ENCODE measurements at regions not wholly inside any gene's neighbourhood (a gene's known extent, or its start where the extent isn't known, plus 50 kb on each side); places are given as distances from the start of the nearest gene placed in this dataset.

DNA sequence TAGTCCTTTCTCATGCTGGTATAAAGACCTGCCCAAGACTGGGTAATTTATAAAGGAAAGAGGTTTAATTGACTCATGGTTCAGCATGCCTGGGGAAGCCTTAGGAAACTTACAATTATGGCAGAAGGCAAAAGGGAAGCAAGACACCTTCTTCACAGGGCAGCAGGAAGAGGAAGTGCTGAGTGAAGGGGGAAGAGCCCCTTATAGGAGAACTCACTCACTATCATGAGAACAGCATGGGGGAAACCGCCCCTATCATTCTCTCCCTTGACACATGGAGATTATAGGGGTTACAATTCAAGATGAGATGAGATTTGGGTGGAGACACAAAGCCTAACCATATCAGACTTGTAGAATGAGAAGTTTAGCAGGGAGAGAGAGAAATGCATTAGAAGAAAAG is 373.3 kb upstream of the DIAPH2 start:
- no peak for DNase-seq (ENCODE audit: low read depth)

DNA sequence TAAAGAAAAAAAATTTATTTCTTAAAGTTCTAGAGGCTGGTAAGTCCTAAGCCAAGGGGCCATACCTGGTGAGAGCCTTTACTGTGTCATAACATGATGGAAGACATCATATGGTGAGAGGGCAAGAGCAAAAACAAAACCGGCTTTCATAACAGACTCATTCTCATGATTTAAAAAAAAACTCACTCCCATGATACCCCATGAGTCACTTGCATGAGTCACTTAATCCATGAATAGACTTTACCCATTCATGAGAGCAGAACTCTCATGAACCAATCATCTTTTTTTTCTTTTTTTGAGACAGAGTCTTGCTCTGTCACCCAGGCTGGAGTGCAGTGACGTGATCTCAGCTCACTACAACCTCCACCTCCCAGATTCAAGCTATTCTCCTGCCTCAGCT is 369.7 kb upstream of the DIAPH2 start:
- DNase-seq (ENCODE audit: low read depth) = peak; percentile 92

DNA sequence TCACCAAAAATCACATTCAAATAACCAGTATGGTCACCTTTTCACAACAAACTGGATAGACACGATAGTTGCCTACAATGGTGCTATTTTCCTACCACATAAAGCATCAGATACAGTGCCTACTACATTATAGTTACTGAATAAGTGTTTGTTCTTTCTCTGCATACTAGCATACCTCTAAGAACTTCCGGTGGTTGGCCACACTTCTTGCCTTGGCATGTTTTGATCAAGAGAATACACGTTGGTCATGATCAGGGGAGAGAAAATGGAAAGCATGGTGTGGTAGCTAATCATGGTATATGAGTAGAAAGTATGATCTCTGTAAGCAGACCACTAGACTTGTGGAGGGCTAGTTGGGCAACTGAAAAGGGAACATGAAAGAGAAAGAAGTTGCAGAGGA is 322.8 kb upstream of the DIAPH2 start:
- DNase-seq (ENCODE audit: low read depth) = no peak

DNA sequence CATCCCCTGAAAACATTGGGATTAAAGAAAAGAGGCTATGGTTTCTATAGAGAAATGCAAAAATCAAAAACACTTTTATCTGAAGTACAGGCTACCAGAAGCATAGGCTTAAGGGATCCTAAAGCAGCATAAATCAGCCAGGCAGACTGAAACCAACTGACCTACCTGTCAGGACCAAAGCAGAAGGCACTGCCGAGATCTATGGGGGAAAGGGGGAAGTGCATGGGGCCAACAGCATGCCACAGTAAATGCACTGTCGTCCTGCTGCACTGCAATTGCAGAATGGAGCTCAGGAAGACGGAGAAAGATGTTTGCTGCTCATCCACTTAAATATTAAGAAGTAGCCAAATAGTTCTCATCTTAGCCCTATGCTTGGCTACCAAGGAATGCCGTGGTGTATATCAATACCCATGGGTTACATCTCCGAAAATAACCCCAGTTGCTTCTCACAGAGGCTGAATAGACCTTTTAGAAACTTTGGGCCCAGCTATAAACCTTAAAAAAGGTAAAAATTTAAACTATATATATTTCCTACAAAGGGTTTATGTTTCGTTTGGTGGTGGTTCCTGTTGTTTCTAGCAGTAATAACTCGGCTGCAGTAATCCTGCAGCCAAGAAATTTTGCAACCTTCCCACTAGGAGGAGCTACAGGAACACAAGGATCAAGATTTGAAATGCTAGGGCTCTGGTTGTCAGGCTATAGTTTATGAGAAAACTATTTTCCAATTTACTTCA is 312.2 kb upstream of the DIAPH2 start:
- peak; percentile 16 for DNase-seq (ENCODE audit: low read depth)

DNA sequence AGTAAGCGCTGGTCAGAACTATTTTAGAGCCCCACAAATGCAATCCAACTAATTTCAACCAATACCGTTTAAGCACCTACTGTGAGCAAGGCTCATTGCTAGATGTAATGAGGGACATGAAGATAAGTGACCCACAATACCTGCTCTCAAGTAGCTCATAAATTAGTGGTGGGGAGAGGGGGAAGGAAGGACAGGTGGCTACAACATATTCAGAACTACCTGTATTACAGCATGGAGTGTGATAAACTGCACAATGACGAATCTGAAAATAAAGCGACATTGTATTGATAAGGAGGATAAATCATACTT is 311.6 kb upstream of the DIAPH2 start:
- DNase-seq (ENCODE audit: low read depth) = no peak

DNA sequence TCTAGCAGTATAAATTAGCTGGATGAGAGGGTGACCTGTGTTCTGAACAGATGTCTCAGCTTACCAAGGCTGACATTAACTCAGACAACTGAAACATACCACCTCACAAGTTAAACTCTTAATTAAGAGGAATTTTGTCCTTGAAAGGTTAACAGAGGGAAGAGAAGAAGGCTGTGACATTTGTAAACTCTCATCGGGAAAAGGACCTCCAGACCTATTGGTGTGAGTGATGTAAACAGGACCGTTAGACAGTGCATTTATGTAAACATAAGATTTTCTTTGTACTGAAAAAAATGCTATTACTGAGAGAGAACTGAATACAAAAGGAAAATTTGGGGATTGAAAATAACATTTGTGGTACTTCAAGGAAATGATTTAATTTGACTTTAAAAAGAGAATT is 308.4 kb upstream of the DIAPH2 start:
- no peak for DNase-seq (ENCODE audit: low read depth)

DNA sequence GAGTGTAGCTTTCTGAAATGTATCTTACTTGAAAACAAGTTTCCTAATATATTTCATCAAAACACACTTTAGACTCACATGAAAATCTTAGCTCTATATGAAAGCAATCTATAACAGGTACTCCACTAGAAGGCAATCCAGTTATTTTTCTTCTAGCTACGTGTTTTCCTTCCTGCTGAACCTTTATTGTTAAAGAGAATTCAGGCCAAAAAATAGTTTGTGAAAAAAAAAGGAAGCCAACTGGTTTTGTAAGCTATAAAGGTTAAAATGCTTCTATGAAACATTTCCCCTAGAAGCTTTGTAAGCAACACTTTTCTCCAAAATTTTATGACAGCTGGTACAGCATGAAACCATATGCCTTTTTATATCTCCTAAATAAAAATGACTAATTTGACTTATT is 304.7 kb upstream of the DIAPH2 start:
- DNase-seq (ENCODE audit: low read depth) = no peak

DNA sequence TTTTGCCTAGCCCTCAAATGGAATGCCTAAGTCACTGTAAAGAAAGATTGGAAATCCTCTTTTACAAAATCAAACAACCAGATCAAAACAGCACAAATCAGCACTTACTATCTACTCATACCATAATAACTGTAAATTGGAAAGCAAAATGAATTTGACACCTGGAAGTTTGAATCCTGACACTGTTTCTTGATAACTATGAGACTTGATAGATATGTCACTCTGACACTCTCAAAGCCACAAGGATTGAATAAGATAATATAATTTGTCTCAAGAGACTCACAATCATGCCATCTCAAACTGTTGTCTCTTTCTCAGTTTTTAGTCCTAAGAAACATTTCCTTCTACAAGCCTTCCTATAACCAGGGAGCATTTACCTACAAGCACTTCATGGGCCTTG is 302.6 kb upstream of the DIAPH2 start:
- no peak for DNase-seq (ENCODE audit: low read depth)

DNA sequence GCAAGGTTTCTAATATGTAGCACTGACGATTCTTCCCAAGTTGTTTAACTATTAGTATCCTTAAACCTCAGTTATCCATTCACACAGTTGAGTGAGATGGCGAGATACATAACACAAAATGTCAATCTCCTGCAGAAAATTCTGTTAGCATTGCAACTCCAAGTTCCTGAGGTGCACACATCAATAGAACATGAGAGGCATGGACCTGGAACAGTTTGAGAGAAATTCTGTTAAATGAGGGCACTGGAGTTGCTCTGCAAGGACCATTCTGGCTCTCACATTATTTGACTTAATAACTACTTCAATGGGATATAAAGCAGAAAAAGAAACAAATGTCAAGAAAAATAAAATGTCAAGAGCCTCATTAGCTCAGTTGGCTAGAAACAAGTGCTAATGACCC is 301.2 kb upstream of the DIAPH2 start:
- DNase-seq (ENCODE audit: low read depth) = no peak

DNA sequence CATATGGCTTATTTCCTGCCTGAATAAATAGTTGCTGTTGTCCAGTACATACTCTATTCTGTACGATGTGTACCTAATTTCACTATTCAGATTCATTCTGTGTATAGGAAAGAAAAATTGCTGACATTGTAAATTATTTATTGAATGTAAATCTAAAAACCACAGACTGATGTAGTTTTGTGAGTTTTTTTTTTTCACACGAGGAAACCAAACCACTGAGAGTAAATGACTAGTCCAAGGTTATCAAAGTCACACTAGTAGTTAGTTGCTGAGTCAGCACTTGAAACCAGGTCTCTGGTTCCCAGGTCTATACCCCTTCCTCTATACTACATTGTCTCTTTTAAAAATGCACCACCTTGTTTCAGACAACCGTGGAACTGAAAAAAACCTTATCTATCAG is 298.3 kb upstream of the DIAPH2 start:
- no peak for DNase-seq (ENCODE audit: low read depth)

DNA sequence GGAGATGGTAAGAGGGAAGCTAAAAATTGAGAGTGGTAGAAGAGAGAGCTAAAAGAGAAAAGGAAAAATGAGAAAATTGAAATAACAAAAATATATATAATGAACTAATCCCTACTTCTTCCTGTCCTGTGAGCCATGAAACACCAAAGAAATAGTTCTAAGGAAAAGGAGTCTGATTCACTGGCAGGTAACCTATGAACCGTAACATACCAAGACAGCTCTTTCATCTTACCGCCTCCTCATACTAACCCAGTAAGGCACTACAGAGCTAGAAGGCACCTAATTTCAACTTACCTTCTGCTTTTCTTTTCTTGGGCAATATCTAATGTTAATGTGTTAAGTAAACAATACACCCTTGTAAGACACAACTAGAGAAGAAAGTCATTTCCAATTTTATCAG is 297.7 kb upstream of the DIAPH2 start:
- no peak for DNase-seq (ENCODE audit: low read depth)

DNA sequence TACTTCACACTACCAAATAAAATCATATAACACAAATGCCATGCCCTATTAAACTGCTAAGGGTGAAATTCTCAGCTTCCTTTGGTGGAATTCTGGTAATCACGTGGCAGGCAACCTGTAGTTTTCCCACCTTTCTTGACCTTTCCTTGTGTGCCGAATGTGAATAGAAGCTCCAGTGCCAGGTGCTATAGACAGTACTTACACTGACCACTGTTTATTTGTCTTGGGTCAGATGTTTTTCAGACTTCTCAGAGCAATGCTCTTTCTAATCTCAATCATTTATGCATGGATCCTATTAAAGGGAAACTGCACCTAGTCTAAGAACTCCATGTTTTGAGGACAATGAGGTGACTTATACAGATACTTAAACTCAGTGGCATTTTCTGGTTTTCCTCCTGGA is 296.8 kb upstream of the DIAPH2 start:
- DNase-seq (ENCODE audit: low read depth) = no peak

DNA sequence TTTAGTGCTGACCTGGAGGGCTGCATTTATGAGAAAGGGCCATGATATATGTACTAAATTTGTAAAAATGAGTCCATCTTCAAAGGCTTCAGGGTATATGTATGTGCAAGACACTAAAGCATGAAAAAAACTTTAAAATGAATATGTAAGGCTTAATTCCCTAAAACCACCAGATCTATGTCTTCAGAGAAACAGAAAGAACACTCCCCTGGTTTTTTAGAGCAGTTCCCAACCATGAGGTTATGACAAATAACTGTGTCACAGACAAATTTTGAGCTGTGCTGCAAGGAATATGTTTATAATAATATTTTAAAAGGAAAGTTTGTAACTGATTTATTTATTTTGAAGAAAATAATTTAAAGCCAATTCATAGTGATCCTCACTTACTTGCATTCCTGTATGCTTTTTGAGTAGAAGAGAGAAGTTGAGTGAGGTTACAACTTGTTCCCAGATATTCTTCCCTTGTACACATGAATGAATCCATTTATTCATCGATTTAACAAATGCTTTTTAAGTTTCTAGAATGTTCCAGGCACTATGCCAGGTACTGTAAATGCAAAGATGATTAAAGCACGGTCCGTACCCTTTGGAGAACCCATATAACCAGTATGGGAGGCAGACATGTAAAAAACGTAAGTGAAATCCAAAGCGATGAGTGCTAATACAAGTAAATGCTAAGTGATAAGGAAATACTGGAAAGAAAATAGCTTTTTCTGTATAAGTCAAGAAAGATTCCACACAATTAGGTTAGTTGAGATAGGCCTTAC is 295.2 kb upstream of the DIAPH2 start:
- DNase-seq (ENCODE audit: low read depth) = no peak

DNA sequence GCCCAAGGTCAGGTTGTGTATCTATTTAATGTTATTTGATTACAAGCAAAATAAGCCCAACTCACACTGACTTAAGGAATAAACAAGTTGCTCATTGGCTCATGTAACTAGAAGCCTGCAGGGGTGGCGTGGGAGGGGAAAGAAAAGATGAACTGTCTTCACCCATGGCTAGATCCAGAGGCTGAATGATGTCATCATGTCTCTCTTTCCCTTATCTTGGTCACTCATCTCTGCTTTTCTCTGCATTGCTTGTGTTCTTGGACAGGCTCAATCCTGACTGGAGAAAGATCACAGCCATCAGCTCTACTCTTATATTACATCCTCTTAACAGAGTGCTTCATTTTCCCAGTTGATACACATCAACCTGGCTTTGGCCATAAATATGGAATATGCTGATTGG is 290.0 kb upstream of the DIAPH2 start:
- DNase-seq (ENCODE audit: low read depth) = no peak

DNA sequence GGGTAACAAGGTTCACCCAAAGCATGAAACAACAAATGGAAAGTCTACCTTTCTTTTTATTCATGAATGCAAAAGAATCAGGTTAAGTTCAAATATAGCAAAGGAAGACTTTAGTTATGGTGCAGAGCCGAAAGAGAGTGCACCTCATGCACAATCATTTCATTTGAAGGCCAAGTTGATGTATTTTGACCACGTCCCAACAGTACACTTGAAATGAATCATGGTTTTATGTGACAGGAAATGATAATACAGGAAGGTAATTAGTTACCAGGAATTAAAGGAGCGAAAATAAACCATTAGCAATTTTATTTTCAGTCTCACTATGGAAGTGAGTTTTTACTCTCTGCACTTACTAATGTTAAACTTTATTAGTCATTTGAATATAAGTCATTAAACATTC is 281.2 kb upstream of the DIAPH2 start:
- DNase-seq (ENCODE audit: low read depth) = no peak

DNA sequence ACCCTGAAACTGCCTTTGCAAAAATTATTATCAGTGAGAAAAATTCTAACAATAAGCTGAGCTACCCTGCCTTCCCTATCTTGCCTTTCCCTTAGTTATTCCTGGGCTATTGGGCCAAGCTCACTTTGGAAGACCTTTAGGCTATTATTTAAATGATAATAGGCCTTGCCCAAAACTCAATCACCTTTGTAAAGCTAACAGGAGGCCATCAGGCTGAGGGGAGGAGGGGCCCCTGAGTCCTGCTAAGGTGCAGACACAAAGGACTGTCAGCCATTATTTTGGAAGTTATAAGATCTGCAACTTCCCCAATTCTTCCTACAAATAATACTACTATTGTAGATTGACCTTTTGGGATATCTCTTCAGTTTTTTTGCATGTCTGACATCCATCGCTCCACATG is 278.8 kb upstream of the DIAPH2 start:
- DNase-seq (ENCODE audit: low read depth) = no peak

DNA sequence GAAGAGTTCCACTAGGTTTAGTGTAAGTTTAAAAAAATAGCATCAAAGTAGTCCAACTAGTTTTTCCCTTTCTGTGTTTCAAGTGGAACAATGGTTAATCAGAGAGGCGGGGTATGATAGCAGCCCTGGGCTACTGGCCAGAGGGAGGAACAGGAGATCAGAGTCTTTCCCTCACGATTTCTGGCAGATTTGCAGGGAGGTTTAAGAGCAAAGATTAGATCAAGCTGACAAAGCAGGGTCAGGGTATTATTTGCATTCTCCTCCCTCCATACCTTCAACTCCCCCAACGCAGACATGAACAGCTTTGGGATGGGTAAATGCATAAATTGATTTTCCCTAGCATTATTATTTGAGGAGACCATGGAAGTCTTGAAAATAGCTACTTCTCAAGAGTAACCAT is 277.6 kb upstream of the DIAPH2 start:
- DNase-seq (ENCODE audit: low read depth) = no peak

DNA sequence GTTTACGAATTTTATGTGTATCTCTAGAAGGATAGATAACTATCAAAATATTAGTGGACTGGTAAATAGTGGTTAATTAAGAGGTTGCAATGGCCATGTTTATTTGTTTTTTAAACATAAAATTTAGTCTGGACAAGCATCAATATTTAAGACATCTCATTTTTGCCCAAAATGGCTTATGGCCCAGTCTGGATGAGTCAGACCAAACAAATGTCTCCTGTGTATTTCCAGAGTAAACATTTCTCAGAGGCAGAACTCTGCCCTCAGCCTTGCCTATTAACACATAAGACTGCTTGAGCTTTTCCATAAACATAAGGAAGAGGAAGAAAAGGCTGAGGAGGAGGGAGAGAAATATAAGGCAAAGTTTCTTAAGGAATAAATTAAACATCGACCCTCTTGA is 277.1 kb upstream of the DIAPH2 start:
- DNase-seq (ENCODE audit: low read depth) = no peak

DNA sequence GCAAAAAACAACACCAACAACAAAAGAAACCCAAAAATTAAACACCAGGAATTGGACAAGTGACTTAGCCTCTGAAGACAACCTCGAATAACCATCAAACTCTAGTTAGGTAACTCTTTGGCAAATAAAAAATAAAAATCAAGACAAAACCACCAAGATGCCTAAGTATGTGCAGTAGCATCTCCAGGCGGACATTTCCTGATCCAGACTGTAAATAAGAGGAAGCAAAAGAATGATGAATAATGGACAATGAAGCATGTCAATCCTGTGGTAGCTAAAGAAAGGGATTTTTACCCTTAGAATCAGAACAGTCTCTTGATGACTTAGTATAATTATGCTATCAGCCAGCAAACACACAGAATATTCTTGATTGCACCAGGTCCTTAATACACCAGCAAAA is 276.7 kb upstream of the DIAPH2 start:
- no peak for DNase-seq (ENCODE audit: low read depth)

DNA sequence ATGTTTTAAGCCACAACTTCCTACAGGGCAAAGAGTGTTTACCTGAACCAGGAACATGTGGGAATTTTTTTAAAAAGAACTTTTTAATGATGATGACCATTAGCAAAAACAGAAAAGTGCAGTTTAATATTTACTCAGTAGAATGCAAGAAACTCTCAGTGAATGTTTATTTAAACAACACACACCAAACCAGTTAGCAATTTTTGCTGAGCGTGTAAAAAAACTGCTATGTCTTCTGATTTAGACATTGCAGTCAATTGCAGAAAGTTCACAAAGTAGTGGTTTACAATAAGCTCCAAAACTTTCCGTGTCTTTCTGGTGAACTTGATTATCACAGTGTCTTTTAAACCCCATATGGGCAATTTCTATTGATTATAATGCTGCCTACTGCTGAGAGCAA is 273.7 kb upstream of the DIAPH2 start:
- DNase-seq (ENCODE audit: low read depth) = no peak

DNA sequence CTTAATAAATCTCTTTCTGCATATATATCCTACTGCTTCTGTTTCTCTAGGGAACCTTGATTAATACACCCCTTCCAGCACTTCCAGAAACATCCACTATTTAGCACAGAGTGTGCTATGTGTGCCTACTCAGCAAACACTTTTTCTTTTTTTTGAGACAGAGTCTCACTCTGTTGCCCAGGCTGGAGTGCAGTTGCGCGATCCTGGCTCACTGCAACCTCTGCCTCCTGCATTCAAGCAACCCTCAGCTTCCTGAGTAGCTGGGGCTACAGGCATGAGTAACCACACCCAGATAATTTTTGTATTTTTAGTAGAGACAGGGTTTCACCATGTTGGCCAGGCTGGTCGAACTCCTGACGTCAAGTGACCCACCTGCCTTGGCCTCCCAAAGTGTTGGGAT is 266.9 kb upstream of the DIAPH2 start:
- no peak for DNase-seq (ENCODE audit: low read depth)

DNA sequence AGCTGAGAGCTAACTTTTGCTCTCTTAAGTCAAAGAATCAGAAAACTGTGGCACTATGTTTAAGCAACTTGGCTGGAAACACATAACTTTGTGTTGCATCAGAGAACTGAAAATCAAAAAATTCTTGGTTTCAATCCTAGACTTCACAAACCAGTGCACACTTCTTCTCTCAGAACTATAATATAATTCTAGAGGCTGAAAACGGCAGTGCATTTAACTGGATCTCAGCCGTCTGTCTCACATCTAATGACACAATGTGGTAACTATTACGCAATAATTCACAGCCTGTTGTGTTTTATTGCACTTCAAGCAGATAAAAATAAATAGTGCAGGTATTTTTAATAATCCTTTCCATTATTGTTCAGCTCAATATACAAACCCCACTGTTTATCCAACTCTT is 260.6 kb upstream of the DIAPH2 start:
- no peak for DNase-seq (ENCODE audit: low read depth)

DNA sequence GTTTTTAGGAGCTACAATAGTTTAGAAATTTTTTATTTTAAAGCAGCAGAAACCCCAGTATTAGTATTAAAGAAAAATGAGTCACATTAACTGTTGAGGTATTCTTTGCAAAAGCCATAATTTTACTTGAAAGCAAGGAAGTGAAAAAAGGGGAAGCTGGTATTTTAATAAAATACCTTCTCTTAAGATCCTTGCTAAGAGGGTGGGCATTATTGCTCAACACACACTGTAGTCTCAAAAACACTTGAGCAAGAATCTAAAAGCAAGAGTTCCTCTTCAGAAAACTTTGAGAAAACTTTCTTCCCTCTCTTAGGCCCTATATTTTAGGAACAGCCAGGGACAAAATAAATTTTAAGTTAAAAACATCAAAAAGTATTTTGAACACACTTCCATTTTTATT is 259.4 kb upstream of the DIAPH2 start:
- DNase-seq (ENCODE audit: low read depth) = no peak

Measured in HT1080 (cell line).